OCI-LY3 (cell line): ENCODE measurements at regions not wholly inside any gene's neighbourhood (a gene's known extent, or its start where the extent isn't known, plus 50 kb on each side); places are given as distances from the start of the nearest gene placed in this dataset.

Experiments used
- CTCF ChIP-seq: fragments of 200-600, 300-600 bp; sonication (generic); IDR thresholded peaks from 2 replicates; pipeline ENCODE4 v1.5.1; 2014; ENCODE audit warnings: antibody characterized with exemption, low read length, low read depth
- EZH2phosphoT487 ChIP-seq: fragments of 200-600 bp; shearing (Covaris generic); IDR thresholded peaks from 2 replicates; pipeline ENCODE4 v1.6.1; 2018; ENCODE audit warnings: antibody characterized with exemption, mixed run types, low read depth

- no peak for TF ChIP-seq CTCF
- TF ChIP-seq EZH2phosphoT487 = no peak
Measured at GRCh38 chr11:57095896-57096295, 85.9 kb upstream of the LRRC55 start.
